Fibroblast of villous mesenchyme (primary cell): ENCODE measurements at regions not wholly inside any gene's neighbourhood (a gene's known extent, or its start where the extent isn't known, plus 50 kb on each side); places are given as distances from the start of the nearest gene placed in this dataset. TPM values are rescaled to one million over a fixed set of nuclear protein-coding genes. Genes with fewer than 3 reads are reported as not detected.

Experiments used
- small RNA-seq: library from RNA; depleted of rRNA; stranded (forward); fragments of <200 nt; gene quantifications from one replicate; pipeline ENCODE3, GENCODE V24; 2012

Small RNAs in the stretch of these regions (small RNA-seq; reads per million reads assigned to genes)
- gene AC009296.1 (not detected), gene RF00394 (not detected)
